Sigmoid colon (tissue), 6 donors: ENCODE measurements at regions not wholly inside any gene's neighbourhood (a gene's known extent, or its start where the extent isn't known, plus 50 kb on each side); places are given as distances from the start of the nearest gene placed in this dataset.

Experiments used
- DNase-seq: peaks from one replicate; pipeline ENCODE4 v3.0.0-alpha.2; 2019
- H3K27ac ChIP-seq, 4 donors: fragments of 200-600 bp; sonication (generic); one replicate each; pipeline ENCODE4 v1.5.1; 2016 to 2019; ENCODE audit warnings: mild to moderate bottlenecking in 1 of 4
- H3K27me3 ChIP-seq, 3 donors: fragments of 200-600 bp; sonication (generic); one replicate each; pipeline ENCODE4 v1.5.1; 2019; ENCODE audit warnings: mild to moderate bottlenecking in 1 of 3
- H3K36me3 ChIP-seq, 4 donors: fragments of 200-600 bp; sonication (generic); one replicate each; pipeline ENCODE4 v1.5.1; 2016 to 2019
- H3K4me1 ChIP-seq, 4 donors: fragments of 200-600 bp; sonication (generic); one replicate each; pipeline ENCODE4 v1.5.1; 2017 to 2019
- H3K4me3 ChIP-seq, 4 donors: fragments of 200-600 bp; sonication (generic); one replicate each; pipeline ENCODE4 v1.5.1; 2017 to 2019; ENCODE audit warnings: mild to moderate bottlenecking in 2 of 4, moderate library complexity in 1 of 4
- H3K9me3 ChIP-seq, 4 donors: fragments of 200-600 bp in 3 of 4; sonication (generic) in 3 of 4; one replicate each; pipeline versions ENCODE4 v1.5.1 to v1.6.1; 2013 to 2019
- CTCF ChIP-seq, 4 experiments: fragments of 450-650 bp in 3 of 4; fragments of 200-600 bp in 1 of 4; IDR thresholded peaks; one replicate each; pipeline ENCODE4 v1.5.1; 2016 to 2019; ENCODE audit warnings: antibody characterized with exemption in 4 of 4, mild to moderate bottlenecking in 3 of 4, moderate library complexity in 2 of 4
- EP300 ChIP-seq, 4 donors: sonication (generic); formaldehyde crosslinking; IDR thresholded peaks; one replicate each; pipeline ENCODE4 v1.6.1; 2017; ENCODE audit warnings: antibody characterized with exemption in 4 of 4
- POLR2A ChIP-seq, 2 donors: fragments of 450-650 bp; IDR thresholded peaks; one replicate each; pipeline ENCODE4 v1.6.1; 2016; ENCODE audit warnings: antibody characterized with exemption in 2 of 2, mild to moderate bottlenecking in 2 of 2, moderate library complexity in 2 of 2
- POLR2AphosphoS5 ChIP-seq, 4 donors: sonication (generic); formaldehyde crosslinking; IDR thresholded peaks; one replicate each; pipeline ENCODE4 v1.6.1; 2017; ENCODE audit warnings: antibody characterized with exemption in 4 of 4
- WGBS, 2 donors: extraction: QIAGEN DNeasy Blood & Tissue Kit; methylation state at CpG; one replicate each; pipeline ENCODE4 v1.1.7; 2013; 5-methylcytosine and 5-hydroxymethylcytosine counted together
- intact Hi-C: fragments of 100-400 bp; cut with DNase I; formaldehyde crosslinking; loops from one replicate; pipeline ENCODE4 v1.15.1; 2023
- donor health status: healthy with polysubstance abuse.
- donor health status: healthy.

GRCh38 chr17:72380120-72380519 lies 259.3 kb downstream of the SOX9 start:
- Histone ChIP-seq H3K27me3 (no peaks in the 10 kb centered on the region), H3K4me3 (no peak overlapping the region), H3K4me1 (no peaks in the 10 kb centered on the region), H3K9me3 (no peaks in the 10 kb centered on the region), H3K27ac (no peak overlapping the region), H3K36me3 (no peaks in the 10 kb centered on the region)
- TF ChIP-seq CTCF (IDR thresholded peaks at IDR 0.05), result no peak
- TF ChIP-seq POLR2A (IDR thresholded peaks at IDR 0.05), result no peak
- no peak for TF ChIP-seq EP300 (IDR thresholded peaks at IDR 0.05)
- no peak for TF ChIP-seq POLR2AphosphoS5 (IDR thresholded peaks at IDR 0.05)
- intact Hi-C loops, result no loop called here
- 90 to 94% methylated on average over 6 of the region's 6 CpGs for WGBS, 2 donors
- no peak for DNase-seq

GRCh38 chr17:72380737-72381136 lies 259.9 kb downstream of the SOX9 start:
- Histone ChIP-seq H3K4me1 (no peaks in the 10 kb centered on the region), H3K27ac (no peak overlapping the region), H3K9me3 (no peaks in the 10 kb centered on the region), H3K36me3 (no peaks in the 10 kb centered on the region), H3K4me3 (no peak overlapping the region), H3K27me3 (no peaks in the 10 kb centered on the region)
- TF ChIP-seq POLR2A (IDR thresholded peaks at IDR 0.05) (no peak), EP300 (IDR thresholded peaks at IDR 0.05) (no peak), POLR2AphosphoS5 (IDR thresholded peaks at IDR 0.05) (no peak), CTCF (IDR thresholded peaks at IDR 0.05) (no peak)
- intact Hi-C loops, result no loop called here
- WGBS, 2 donors, result 76 to 78% methylated on average over 1 of the region's 1 CpG
- DNase-seq, result no peak

GRCh38 chr17:72381597-72382397 lies 261.0 kb downstream of the SOX9 start:
- no peak overlapping the region for H3K27ac ChIP-seq
- DNase-seq, result no peak
- TF ChIP-seq POLR2A (IDR thresholded peaks at IDR 0.05) (no peak), POLR2AphosphoS5 (IDR thresholded peaks at IDR 0.05) (no peak), CTCF (IDR thresholded peaks at IDR 0.05) (no peak), EP300 (IDR thresholded peaks at IDR 0.05) (no peak)
- H3K9me3 ChIP-seq, result no peaks in the 10 kb centered on the region
- H3K4me1 ChIP-seq, result no peaks in the 10 kb centered on the region
- no peaks in the 10 kb centered on the region for H3K27me3 ChIP-seq
- H3K36me3 ChIP-seq, result no peaks in the 10 kb centered on the region
- intact Hi-C loops, result no loop called here
- WGBS, 2 donors, result 72 to 90% methylated on average over 12 of the region's 12 CpGs
- no peak overlapping the region for H3K4me3 ChIP-seq

GRCh38 chr17:72382971-72383722 lies 262.3 kb downstream of the SOX9 start:
- Histone ChIP-seq H3K36me3 (no peaks in the 10 kb centered on the region), H3K4me1 (no peaks in the 10 kb centered on the region), H3K9me3 (no peaks in the 10 kb centered on the region), H3K27ac (no peak overlapping the region), H3K4me3 (no peak overlapping the region), H3K27me3 (no peaks in the 10 kb centered on the region)
- intact Hi-C loops, result no loop called here
- 55 to 80% methylated on average over 26 of the region's 26 CpGs for WGBS, 2 donors
- no peak for TF ChIP-seq POLR2A (IDR thresholded peaks at IDR 0.05)
- no peak for TF ChIP-seq EP300 (IDR thresholded peaks at IDR 0.05)
- TF ChIP-seq POLR2AphosphoS5 (IDR thresholded peaks at IDR 0.05), result no peak
- TF ChIP-seq CTCF (IDR thresholded peaks at IDR 0.05), result no peak
- DNase-seq, result no peak
